HCT116 (cell line): ENCODE measurements at regions not wholly inside any gene's neighbourhood (a gene's known extent, or its start where the extent isn't known, plus 50 kb on each side); places are given as distances from the start of the nearest gene placed in this dataset.
"Not testable (repeated sequence)": the region's sequence is repeated elsewhere in the genome, so short reads cannot be mapped to it uniquely, and the experiment has no call there.

Experiments
- ATAC-seq: fragments of 200-7000 bp; cut with Tn5 transposase; 2 replicates; pipeline ENCODE4 v1.9.1; 2020; ENCODE audit warnings: mild to moderate bottlenecking, moderate library complexity
- BruUV-seq: library from RNA; stranded (reverse); fragments of 400-500 nt; replicated peaks from 2 replicates; lab custom pipeline; 2021; lab: Mats Ljungman, UMichigan
- CTCF ChIA-PET: fragments of 300-600 bp; sonication (Branson Sonifier 250); formaldehyde crosslinking; loops from one replicate; lab custom pipeline; 2021; ENCODE audit warnings: antibody characterized with exemption; lab: Charles Lee
- POLR2A ChIA-PET: fragments of 300-600, 350-600 bp; sonication (Branson Sonifier 250); formaldehyde crosslinking; loops from one replicate; lab custom pipeline; 2021; ENCODE audit warnings: antibody characterized with exemption; lab: Charles Lee
- RAD21 ChIA-PET, 2 experiments: fragments of 300-600 bp; sonication (Branson Sonifier 250); formaldehyde crosslinking; loops; one replicate each; lab custom pipeline; 2023; ENCODE audit warnings: low total read pairs in 2 of 2; ENCODE audit not compliant: uncharacterized antibody in 2 of 2, unreplicated experiment in 2 of 2, low non-redundant PET in 1 of 2; lab: Charles Lee
- DNase-seq: peaks from one replicate; pipeline ENCODE4 v3.0.0-alpha.2; 2010; ENCODE audit warnings: low read depth, low spot score
- H2AFZ ChIP-seq: fragments of 200-600 bp; shearing (Covaris generic), sonication (generic); 2 replicates; pipeline ENCODE4 v1.6.1; 2017; ENCODE audit warnings: low read depth, mixed run types, mixed read lengths, antibody characterized with exemption, low read length; ENCODE audit not compliant: poor library complexity, severe bottlenecking
- H3K27ac ChIP-seq: 2 replicates; pipeline ENCODE4 v1.5.1; 2012; ENCODE audit warnings: low read depth, low read length
- H3K27me3 ChIP-seq: fragments of 200-600 bp; sonication (generic); 2 replicates; pipeline ENCODE4 v1.6.1; 2016; ENCODE audit warnings: mixed run types, low read length, mixed read lengths; ENCODE audit not compliant: insufficient read depth
- H3K36me3 ChIP-seq, 2 experiments: fragments of 200-500 bp in 1 of 2; fragments of 200-600 bp in 1 of 2; sonication (Bioruptor generic) in 1 of 2; sonication (generic) in 1 of 2; 2 replicates each; pipeline versions ENCODE4 v1.5.1 to v1.6.1; 2014 to 2016; ENCODE audit warnings: low read length in 2 of 2, inconsistent platforms in 1 of 2, mixed read lengths in 1 of 2, mixed run types in 1 of 2; ENCODE audit not compliant: insufficient read depth in 2 of 2, control insufficient read depth in 1 of 2
- H3K4me1 ChIP-seq, 2 experiments: fragments of 200-600 bp in 1 of 2; sonication (generic) in 1 of 2; 2 replicates each; pipeline versions ENCODE4 v1.5.1 to v1.6.1; 2012 to 2017; ENCODE audit warnings: low read length in 2 of 2, inconsistent platforms in 1 of 2, mild to moderate bottlenecking in 1 of 2, mixed read lengths in 1 of 2, mixed run types in 1 of 2, moderate library complexity in 1 of 2; ENCODE audit not compliant: insufficient read depth in 2 of 2, control insufficient read depth in 1 of 2
- H3K4me2 ChIP-seq: fragments of 200-600 bp; sonication (generic); 2 replicates; pipeline ENCODE4 v1.6.1; 2017; ENCODE audit warnings: mixed run types, low read length, mixed read lengths
- H3K4me3 ChIP-seq, 2 experiments: fragments of 200-600 bp in 1 of 2; sonication (generic) in 1 of 2; replicated peaks in 1 of 2; 2 replicates each; pipeline ENCODE4 v1.5.1; 2011 to 2016; ENCODE audit warnings: low read length in 2 of 2, control low read depth in 1 of 2, low read depth in 1 of 2, mild to moderate bottlenecking in 1 of 2, mixed read lengths in 1 of 2, mixed run types in 1 of 2
- H3K79me2 ChIP-seq: fragments of 200-600 bp; sonication (generic); 2 replicates; pipeline ENCODE4 v1.6.1; 2017; ENCODE audit warnings: mild to moderate bottlenecking, mixed run types, low read length, moderate library complexity, mixed read lengths; ENCODE audit not compliant: insufficient read depth
- H3K9ac ChIP-seq: fragments of 200-600 bp; sonication (generic); 2 replicates; pipeline ENCODE4 v1.6.1; 2016; ENCODE audit warnings: low read length, mixed read lengths
- H3K9me2 ChIP-seq: fragments of 200-600 bp; sonication (generic), shearing (Covaris generic); 2 replicates; pipeline ENCODE4 v1.6.1; 2017; ENCODE audit warnings: mixed run types, mild to moderate bottlenecking, moderate library complexity; ENCODE audit not compliant: insufficient read depth
- H3K9me3 ChIP-seq, 2 experiments: fragments of 200-500 bp in 1 of 2; fragments of 200-600 bp in 1 of 2; sonication (Bioruptor generic) in 1 of 2; sonication (generic) in 1 of 2; 2 replicates each; pipeline ENCODE4 v1.6.1; 2014 to 2017; ENCODE audit warnings: low read length in 2 of 2, mixed read lengths in 2 of 2, inconsistent platforms in 1 of 2, low read depth in 1 of 2, mild to moderate bottlenecking in 1 of 2, mixed run types in 1 of 2, moderate library complexity in 1 of 2; ENCODE audit not compliant: control insufficient read depth in 1 of 2, insufficient read depth in 1 of 2
- H4K20me1 ChIP-seq: fragments of 200-600 bp; sonication (generic), shearing (Covaris generic); 2 replicates; pipeline ENCODE4 v1.6.1; 2017; ENCODE audit warnings: mixed run types, mild to moderate bottlenecking, moderate library complexity; ENCODE audit not compliant: insufficient read depth
- ATF3 ChIP-seq: IDR thresholded peaks from 2 replicates; pipeline ENCODE4 v1.6.1; 2012
- CTCF ChIP-seq, 3 experiments: fragments of 200-600 bp in 1 of 3; sonication (generic) in 1 of 3; IDR thresholded peaks in 2 of 3; conservative IDR thresholded peaks in 1 of 3; 2 replicates each; pipeline ENCODE4 v1.5.1; 2012 to 2017; ENCODE audit warnings: low read depth in 2 of 3, low read length in 2 of 3, antibody characterized with exemption in 1 of 3, borderline replicate concordance in 1 of 3, control low read depth in 1 of 3, mild to moderate bottlenecking in 1 of 3, mixed read lengths in 1 of 3, mixed run types in 1 of 3, moderate library complexity in 1 of 3; ENCODE audit not compliant: insufficient read depth in 1 of 3
- EGR1 ChIP-seq: IDR thresholded peaks from 2 replicates; pipeline ENCODE4 v1.6.1; 2012; ENCODE audit warnings: low read depth
- EZH2 ChIP-seq: fragments of 200-600 bp; sonication (generic); IDR thresholded peaks from 2 replicates; pipeline ENCODE4 v1.6.1; 2017; ENCODE audit warnings: antibody characterized with exemption, mixed run types
- EZH2phosphoT487 ChIP-seq: fragments of 200-600 bp; IDR thresholded peaks from 2 replicates; pipeline ENCODE4 v1.6.1; 2018; ENCODE audit warnings: antibody characterized with exemption, borderline replicate concordance
- JUND ChIP-seq: IDR thresholded peaks from 2 replicates; pipeline ENCODE4 v1.6.1; 2012
- MAX ChIP-seq: IDR thresholded peaks from 2 replicates; pipeline ENCODE4 v1.6.1; 2012
- RAD21 ChIP-seq: IDR thresholded peaks from 2 replicates; pipeline ENCODE4 v1.6.1; 2012; ENCODE audit warnings: low read depth, mild to moderate bottlenecking
- SIN3A ChIP-seq: IDR thresholded peaks from 2 replicates; pipeline ENCODE4 v1.6.1; 2012; ENCODE audit warnings: low read depth
- SP1 ChIP-seq: IDR thresholded peaks from 2 replicates; pipeline ENCODE4 v1.6.1; 2012; ENCODE audit warnings: low read depth
- TCF7L2 ChIP-seq: IDR thresholded peaks from 2 replicates; pipeline ENCODE4 v1.7.0; 2011; ENCODE audit warnings: borderline replicate concordance, inconsistent platforms; ENCODE audit not compliant: insufficient read depth, insufficient read length; ENCODE audit errors: extremely low read depth
- ZFX ChIP-seq: fragments of 450-650 bp; IDR thresholded peaks from 2 replicates; pipeline ENCODE4 v1.6.1; 2017
- ZNF274 ChIP-seq: fragments of 200-500 bp; sonication (Bioruptor generic); IDR thresholded peaks from 2 replicates; pipeline ENCODE4 v1.6.1; 2014; ENCODE audit warnings: mild to moderate bottlenecking, low read depth, low read length, inconsistent platforms
- intact Hi-C: fragments of 100-400 bp; cut with micrococcal nuclease; formaldehyde crosslinking; loops from 2 replicates; pipeline ENCODE4 v1.10.0; 2022

GRCh38 chr3:5505997-5506396 is 318.5 kb downstream of the EDEM1 start (continued):
- TF ChIP-seq EGR1 = no peak
- no peak for TF ChIP-seq SIN3A
- no peak for TF ChIP-seq RAD21
- no peak for TF ChIP-seq ZFX
- TF ChIP-seq EZH2 = no peak
- TF ChIP-seq CTCF (IDR thresholded peaks at IDR 0.05 in 2 of 3, conservative IDR thresholded peaks at IDR 0.05 in 1 of 3; ENCODE audit: borderline replicate concordance in 1 of 3, insufficient read depth in 1 of 3, low read depth in 2 of 3, low read length in 2 of 3) = no peak
- TF ChIP-seq EZH2phosphoT487 = no peak
- no peak for TF ChIP-seq MAX
- no peak for TF ChIP-seq JUND
- no peak for TF ChIP-seq SP1
- no peak for TF ChIP-seq TCF7L2
- no peak for TF ChIP-seq ATF3
- no peak for TF ChIP-seq ZNF274

GRCh38 chr3:5508860-5509259 is 321.4 kb downstream of the EDEM1 start:
- H3K4me1 ChIP-seq, intact Hi-C loops, H3K9me3 ChIP-seq, H3K9ac ChIP-seq, H3K27me3 ChIP-seq, H3K4me2 ChIP-seq, CTCF ChIA-PET, H3K4me3 ChIP-seq, POLR2A ChIA-PET, H3K27ac ChIP-seq, DNase-seq, BruUV-seq, H3K36me3 ChIP-seq, H4K20me1 ChIP-seq, H3K9me2 ChIP-seq, RAD21 ChIA-PET, H3K79me2 ChIP-seq, H2AFZ ChIP-seq, ATAC-seq: not testable (repeated sequence)
